Esophagus squamous epithelium (tissue), 4 donors: ENCODE measurements at regions not wholly inside any gene's neighbourhood (a gene's known extent, or its start where the extent isn't known, plus 50 kb on each side); places are given as distances from the start of the nearest gene placed in this dataset.

Source experiments
- POLR2A ChIP-seq, 4 donors: fragments of 450-650 bp; IDR thresholded peaks; one replicate each; pipeline ENCODE4 v1.6.1; 2017; ENCODE audit warnings: antibody characterized with exemption in 4 of 4, mild to moderate bottlenecking in 4 of 4, moderate library complexity in 3 of 4
- TF ChIP-seq, protein P1 (sequence below), 6 experiments: fragments of 450-650 bp in 4 of 6; fragments of 200-600 bp in 2 of 6; sonication (generic) in 2 of 6; IDR thresholded peaks; one replicate each; pipeline ENCODE4 v1.5.1; 2016 to 2019; ENCODE audit warnings: antibody characterized with exemption in 6 of 6, mild to moderate bottlenecking in 4 of 6, moderate library complexity in 4 of 6

DNA sequence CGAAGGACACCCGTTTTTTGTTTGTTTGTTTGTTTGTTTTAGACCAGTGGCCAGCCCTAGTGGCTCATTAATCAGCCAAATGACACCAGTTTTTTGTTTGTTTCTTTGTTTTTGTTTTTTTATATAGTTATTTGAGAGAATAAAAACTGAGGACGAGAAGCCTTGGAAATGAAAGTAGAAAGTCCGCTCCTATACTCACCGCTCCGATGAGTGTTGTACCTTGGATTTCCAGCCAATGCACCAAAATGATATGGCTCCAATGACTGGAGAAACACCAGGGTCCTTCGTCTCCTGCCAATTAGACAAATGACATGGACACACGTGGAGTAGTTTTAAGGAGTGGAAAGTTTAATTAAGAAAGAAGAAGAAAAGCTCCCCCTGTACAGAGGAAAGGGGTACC lies 87.9 kb downstream of the ZXDA start:
- TF ChIP-seq, protein P1, sequence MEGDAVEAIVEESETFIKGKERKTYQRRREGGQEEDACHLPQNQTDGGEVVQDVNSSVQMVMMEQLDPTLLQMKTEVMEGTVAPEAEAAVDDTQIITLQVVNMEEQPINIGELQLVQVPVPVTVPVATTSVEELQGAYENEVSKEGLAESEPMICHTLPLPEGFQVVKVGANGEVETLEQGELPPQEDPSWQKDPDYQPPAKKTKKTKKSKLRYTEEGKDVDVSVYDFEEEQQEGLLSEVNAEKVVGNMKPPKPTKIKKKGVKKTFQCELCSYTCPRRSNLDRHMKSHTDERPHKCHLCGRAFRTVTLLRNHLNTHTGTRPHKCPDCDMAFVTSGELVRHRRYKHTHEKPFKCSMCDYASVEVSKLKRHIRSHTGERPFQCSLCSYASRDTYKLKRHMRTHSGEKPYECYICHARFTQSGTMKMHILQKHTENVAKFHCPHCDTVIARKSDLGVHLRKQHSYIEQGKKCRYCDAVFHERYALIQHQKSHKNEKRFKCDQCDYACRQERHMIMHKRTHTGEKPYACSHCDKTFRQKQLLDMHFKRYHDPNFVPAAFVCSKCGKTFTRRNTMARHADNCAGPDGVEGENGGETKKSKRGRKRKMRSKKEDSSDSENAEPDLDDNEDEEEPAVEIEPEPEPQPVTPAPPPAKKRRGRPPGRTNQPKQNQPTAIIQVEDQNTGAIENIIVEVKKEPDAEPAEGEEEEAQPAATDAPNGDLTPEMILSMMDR (IDR thresholded peaks at IDR 0.05): no peak
- no peak for TF ChIP-seq POLR2A (IDR thresholded peaks at IDR 0.05)
